ENCODE measurements at regions not wholly inside any gene's neighbourhood (a gene's known extent, or its start where the extent isn't known, plus 50 kb on each side); places are given as distances from the start of the nearest gene placed in this dataset.
"Not testable (repeated sequence)": the region's sequence is repeated elsewhere in the genome, so short reads cannot be mapped to it uniquely, and the experiment has no call there.

GRCh38 chr4:11947629-11948028 lies 518.9 kb upstream of the HS3ST1 start:
- peaks cover 10% of the 10 kb centered on the region for H3K9me3 ChIP-seq (ENCODE audit: control insufficient read depth, insufficient read depth, low read length)
- H2BK120ac ChIP-seq (ENCODE audit: low read depth, low read length); H3K4me2 ChIP-seq (ENCODE audit: low read depth, low read length); H4K8ac ChIP-seq (ENCODE audit: low read depth in 2 of 2, low read length in 2 of 2); H3K18ac ChIP-seq (ENCODE audit: low read depth, low read length); H3K36me3 ChIP-seq (ENCODE audit: control insufficient read depth, insufficient read depth, low read length); ATAC-seq (ENCODE audit: low read depth); H3K56ac ChIP-seq (ENCODE audit: extremely low read depth, insufficient read depth, low read length); H4K91ac ChIP-seq (ENCODE audit: insufficient read depth, low read depth, low read length); H4K5ac ChIP-seq (ENCODE audit: low read depth, low read length); dilution Hi-C loops (cut with HindIII; ENCODE audit: low sequenced_read_pairs, unreplicated experiment); H2AFZ ChIP-seq (replicated peaks; ENCODE audit: low read length, poor library complexity); POLR2A ChIA-PET (ENCODE audit: unreplicated experiment); H4K20me1 ChIP-seq (ENCODE audit: insufficient read depth, low read length); intact Hi-C loops (cut with micrococcal nuclease); H2BK20ac ChIP-seq (ENCODE audit: low read depth, low read length); H3K4ac ChIP-seq (ENCODE audit: low read depth, low read length); CTCF ChIA-PET; BruUV-seq (replicated peaks); DNase-seq; H3K4me1 ChIP-seq (ENCODE audit: control insufficient read depth, insufficient read depth, low read length); H2BK15ac ChIP-seq (ENCODE audit: low read depth, low read length); H3K14ac ChIP-seq (replicated peaks; ENCODE audit: low read depth, low read length); H3K4me3 ChIP-seq (ENCODE audit: insufficient read depth, low read depth, low read length); H2AK5ac ChIP-seq (ENCODE audit: low read depth, low read length); H3K79me1 ChIP-seq (ENCODE audit: low read depth in 1 of 2, low read length in 2 of 2); H3K9me1 ChIP-seq (ENCODE audit: insufficient read depth, low read length); H3K27me3 ChIP-seq (ENCODE audit: control insufficient read depth, insufficient read depth, low read length); H3K9ac ChIP-seq (ENCODE audit: low read depth, low read length); H2AK9ac ChIP-seq (replicated peaks; ENCODE audit: low read depth, low read length, poor library complexity); H2BK5ac ChIP-seq (ENCODE audit: low read depth, low read length, poor library complexity, severe bottlenecking); H3K27ac ChIP-seq (ENCODE audit: insufficient read depth, low read length); in situ Hi-C loops (cut with MboI; ENCODE audit: low sequenced_read_pairs); H3K23ac ChIP-seq (ENCODE audit: low read depth, low read length): not testable (repeated sequence)
- WGBS, 2 experiments (ENCODE audit: extremely low coverage in 2 of 2, insufficient read length in 1 of 2), result no CpG with 5 or more reads among the region's 1 CpG
